Activated CD4-positive, alpha-beta T cell treated with anti-CD3 and anti-CD28 coated beads, Interleukin-2, Interleukin-6, amounts not matched to agents 100 ng/mL and 50 ng/mL, durations not matched to agents 16 hours and 8 hours (primary cell): ENCODE measurements at regions not wholly inside any gene's neighbourhood (a gene's known extent, or its start where the extent isn't known, plus 50 kb on each side); places are given as distances from the start of the nearest gene placed in this dataset.
"Not testable (repeated sequence)": the region's sequence is repeated elsewhere in the genome, so short reads cannot be mapped to it uniquely, and the experiment has no call there.

ENCODE experiments used
- DNase-seq: peaks from one replicate; pipeline ENCODE4 v3.0.0-alpha.2; 2020

DNA sequence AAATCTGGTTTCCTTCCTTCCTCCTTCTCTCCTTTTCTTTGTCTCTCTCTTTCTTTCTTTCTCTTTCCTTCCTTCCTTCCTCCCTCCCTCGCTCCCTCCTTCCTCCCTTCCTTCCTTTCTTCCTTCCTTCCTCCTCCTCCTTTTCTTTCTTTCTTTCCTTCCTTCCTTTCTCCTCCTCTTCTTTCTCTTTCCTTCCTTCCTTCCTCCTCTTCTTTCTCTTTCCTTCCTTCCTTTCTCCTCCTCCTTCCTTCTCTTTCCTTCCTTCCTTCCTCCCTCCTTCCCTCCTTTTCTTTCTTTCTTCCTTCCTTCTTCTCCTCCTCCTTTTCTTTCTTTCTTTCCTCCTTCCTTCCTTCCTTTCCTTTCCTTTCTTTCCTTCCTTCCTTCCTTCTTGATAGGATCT lies 61.2 kb downstream of the VIP start:
- no peak for DNase-seq

DNA sequence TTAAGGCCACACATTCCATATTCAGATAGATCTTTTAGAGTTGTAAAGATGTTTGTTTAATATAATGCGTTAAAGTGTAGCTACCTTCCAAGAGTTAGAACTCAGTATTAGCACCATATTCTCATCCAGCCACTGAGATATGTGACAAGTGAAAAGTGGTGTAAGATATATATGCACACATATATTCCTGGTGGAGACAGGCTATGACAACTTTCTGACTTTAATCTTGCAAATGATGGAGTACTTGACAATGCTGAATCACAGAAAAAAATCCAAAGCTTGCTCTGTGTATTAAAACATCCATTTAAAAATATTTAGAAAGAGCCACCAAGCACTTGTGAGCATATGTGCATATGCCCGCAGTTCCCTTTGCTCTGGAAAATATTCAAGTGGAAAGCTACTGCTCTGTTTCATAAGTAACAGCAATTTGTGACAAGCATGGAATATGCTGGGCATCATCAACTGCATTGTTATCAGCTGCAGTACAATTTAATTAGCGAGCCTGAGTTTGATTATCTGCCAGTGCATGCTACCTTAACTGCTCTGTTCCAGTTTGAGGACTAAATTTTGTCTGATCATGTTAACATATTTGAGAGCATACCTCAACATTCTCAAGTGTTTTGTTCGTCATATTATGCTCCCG lies 64.8 kb downstream of the VIP start:
- DNase-seq, result no peak

DNA sequence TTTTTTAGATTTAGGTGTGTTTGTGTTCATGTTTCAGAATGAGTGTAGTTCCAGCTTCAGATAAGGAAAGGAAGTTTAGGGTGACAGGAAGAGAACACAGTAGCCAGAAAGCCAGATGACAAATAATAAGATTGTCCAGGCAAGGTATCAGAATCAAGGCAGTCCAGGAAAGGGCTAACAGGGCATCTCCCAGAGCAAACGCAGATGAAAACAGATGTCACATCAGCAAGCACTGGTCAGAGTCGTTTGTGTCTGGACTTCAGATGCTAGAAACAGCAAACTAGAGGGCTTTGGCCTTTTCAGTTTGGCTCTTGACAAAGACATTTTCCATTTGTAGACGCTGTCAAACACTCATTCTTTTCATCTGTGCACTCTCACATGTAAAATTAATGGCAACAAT lies 65.5 kb downstream of the VIP start:
- no peak for DNase-seq

DNA sequence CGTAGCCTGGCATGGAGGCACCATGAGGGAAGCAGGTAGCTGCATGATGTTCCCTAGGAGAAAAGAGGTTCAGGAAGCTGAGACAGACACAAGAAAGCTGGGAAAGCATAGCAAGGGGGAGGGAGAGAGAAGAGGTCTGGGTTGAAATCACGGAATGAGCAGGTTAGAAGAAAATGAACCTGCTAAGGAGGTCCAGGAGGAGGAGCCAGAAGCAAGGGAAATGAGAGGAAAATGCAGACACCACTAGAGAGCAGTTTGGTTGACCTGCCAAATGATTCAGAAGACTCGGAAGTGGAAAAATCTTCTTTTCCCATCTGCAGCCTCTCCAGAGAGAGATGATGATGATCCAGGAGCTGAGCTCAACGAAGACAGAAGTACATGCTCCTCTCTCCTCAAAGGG lies 70.9 kb downstream of the VIP start:
- DNase-seq, result no peak

DNA sequence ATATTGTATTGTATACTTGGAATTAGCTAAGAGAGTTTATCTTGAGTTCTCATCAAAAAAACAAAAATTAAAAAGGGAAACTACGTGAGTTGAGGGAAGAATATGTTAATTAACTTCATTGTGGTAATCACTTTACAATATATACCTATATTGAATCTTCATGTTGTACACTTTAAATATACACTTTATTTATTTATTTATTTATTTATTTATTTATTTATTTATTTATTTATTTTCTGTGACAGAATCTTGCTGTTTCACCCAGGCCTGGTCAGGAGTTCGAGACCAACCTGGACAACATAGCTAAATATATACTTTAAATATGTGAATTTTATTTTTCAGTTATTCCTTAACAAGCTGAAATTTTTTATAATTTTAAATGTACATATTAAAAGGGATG lies 74.1 kb downstream of the VIP start:
- no peak for DNase-seq

DNA sequence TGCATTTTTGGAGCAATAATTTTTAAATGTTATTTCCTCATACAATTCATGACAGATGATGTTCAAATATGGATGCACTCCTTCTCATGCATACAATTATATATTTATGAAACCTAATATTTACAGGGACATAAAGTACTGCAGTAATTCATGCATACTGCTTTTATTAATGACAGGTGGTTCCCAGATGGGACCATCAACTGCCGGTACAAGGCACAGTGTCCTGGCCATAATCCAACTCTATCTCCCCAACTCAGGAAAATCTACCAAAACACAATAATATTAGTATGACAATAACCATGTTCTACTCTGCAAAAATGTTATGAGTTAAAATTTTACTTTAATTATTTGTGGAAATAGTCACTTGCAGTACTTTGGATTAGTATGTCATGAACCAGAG lies 77.8 kb downstream of the VIP start:
- DNase-seq, result no peak

DNA sequence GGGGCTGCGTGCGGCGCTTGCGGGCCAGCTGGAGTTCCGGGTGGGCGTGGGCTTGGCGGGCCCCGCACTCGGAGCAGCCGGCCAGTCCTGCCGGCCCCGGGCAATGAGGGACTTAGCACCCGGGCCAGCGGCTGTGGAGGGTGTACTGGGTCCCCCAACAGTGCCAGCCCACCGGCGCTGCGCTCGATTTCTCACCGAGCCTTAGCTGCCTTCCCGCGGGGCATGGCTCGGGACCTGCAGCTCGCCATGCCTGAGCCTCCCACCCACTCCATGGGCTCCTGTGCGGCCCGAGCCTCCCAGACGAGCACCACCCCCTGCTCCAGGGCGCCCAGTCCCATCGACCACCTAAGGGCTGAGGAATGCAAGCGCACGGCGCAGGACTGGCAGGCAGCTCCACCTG lies 83.8 kb downstream of the VIP start:
- DNase-seq, result not testable (repeated sequence)

DNA sequence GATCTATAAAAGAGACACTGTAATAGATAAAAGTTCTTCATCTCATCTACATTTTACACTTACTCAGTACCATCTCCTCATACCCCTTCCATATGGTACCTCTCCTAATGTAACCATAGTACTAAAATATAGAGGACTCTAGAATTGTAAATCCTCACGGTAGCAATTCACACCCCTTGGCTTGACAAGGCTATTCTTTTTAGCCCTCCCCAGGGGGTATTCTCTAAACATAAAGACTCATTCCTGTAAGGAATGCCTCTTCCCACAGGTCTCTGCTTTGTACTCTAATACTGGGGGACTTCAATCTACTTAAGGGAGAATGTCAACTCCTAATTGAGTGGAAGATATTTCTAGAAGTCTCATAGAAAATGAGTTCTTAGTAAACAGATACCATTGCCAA lies 85.9 kb downstream of the VIP start:
- DNase-seq, result no peak

DNA sequence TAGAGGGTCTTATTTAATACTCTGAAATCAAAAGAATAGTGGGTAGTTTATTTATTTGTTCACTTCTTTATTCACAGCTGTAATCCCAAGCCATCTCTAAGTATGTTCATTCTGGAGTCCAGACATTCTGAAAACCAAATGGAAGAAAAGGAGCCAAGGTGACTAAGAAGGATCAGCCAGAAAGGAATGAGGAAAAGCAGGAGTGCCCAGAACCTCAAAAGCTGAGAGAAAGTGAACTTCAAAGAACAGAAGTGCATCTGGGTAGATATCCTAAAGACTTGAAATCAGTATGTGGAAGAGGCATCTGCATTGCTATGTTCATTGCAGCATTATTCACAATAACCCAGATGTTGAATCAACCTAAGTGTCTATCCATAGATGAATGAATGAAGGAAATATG lies 94.8 kb downstream of the VIP start:
- no peak for DNase-seq

DNA sequence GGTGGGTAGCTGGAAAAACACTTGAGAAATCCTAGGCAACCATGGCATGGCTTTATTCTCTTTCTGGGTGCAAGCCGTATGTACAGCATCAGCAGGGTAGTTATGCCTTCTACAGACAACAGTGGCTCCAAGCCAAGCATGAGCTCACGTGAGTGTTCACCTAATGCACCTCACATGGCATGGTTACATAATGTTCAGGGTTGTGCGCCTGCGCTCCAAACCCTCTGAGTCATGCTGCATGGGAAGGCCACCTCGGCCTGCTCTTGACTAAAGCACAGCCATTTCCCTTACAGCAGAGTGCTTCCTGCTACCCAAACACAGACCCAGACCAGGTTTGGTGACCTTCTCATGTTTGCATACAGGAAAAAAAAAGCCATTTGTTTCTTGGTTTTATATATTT lies 96.2 kb downstream of the VIP start:
- DNase-seq, result no peak

DNA sequence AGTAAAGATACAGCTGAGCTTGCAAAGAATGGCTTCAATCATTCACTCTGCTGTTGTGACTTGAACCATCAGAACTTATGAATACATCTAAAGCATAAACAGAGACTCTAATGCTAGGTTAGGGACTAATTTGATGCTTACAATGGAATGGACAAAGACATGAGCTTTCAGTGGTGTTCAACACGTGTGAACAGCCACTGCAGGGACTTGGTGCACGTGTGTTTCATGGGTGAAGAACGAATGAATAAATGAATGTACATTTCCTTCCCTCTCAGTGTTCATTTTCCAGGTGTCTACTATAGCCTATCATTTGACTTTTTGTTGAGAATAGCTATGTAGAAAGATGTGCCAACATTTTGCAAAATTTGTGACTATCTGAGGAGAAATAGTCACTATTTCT lies 98.3 kb downstream of the VIP start:
- no peak for DNase-seq

DNA sequence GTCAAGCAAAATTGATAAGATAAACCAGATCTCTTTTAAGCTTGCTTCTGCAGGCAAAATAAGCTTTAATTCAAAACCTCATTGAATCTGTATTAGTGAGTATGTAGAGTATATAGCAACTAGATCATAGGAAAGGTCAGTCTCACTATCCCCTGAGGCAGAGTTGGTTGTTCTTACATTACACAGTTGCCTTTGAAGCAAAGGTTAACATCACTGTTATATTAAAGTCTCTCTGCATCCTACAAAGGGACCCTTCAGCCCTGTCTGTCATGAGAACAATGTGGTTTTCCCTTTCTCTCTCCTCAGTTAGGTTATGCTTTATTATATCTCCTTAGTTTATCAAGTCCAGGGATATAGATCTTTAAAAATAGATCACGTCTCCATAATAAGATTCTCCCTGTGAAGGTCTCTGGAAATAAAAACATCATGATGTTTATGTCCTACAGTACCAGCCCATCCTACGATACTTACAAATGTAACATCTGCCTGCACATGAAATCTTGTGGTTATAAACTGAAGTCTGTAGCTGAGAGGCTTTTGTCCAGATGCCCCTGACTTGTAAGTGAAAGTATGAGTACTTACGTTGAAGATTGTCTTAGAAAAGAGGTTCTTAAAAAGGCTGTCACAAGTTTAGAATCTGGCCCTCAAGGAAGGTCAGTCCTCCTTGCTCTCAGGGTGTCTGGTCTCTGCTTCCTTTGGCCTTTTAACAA lies 103.6 kb downstream of the VIP start:
- DNase-seq, result no peak

DNA sequence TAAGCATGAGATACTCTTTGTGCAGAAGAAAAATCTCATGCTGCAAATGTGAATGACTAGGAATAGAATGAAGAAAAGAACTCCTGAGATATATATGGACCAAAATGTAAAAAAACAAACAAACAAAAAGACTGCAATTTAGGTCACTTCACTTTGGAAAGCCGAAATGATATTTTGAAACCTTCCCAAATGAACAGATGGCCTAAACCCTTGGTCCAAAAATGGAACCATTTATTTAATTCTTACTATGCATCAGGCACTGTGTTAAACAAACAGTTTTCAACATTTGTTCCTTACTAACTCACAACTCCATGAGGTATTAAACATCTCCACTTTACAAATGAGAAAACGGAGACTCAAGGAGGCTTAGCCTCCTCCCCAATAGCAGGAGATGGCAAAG lies 107.5 kb downstream of the VIP start:
- no peak for DNase-seq

DNA sequence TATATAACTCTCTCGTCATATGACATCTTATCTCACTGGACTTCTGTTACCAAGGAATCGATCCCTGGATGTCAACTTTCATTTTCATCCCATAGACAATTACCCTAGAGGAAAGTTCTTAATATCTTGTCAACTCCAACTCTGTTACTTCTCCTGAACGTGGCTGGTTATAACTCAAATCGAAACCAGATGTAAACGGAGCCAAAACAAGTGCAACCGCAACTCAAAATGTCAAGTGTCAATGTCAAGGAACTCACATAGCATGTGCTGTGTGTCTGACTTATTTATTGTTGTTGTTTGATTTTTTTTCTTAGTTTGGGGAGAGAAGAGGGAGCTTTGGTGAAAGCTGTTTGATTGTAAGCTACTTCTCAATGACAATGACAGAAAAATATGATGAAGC lies 108.6 kb downstream of the VIP start:
- DNase-seq, result peak; percentile 5

DNA sequence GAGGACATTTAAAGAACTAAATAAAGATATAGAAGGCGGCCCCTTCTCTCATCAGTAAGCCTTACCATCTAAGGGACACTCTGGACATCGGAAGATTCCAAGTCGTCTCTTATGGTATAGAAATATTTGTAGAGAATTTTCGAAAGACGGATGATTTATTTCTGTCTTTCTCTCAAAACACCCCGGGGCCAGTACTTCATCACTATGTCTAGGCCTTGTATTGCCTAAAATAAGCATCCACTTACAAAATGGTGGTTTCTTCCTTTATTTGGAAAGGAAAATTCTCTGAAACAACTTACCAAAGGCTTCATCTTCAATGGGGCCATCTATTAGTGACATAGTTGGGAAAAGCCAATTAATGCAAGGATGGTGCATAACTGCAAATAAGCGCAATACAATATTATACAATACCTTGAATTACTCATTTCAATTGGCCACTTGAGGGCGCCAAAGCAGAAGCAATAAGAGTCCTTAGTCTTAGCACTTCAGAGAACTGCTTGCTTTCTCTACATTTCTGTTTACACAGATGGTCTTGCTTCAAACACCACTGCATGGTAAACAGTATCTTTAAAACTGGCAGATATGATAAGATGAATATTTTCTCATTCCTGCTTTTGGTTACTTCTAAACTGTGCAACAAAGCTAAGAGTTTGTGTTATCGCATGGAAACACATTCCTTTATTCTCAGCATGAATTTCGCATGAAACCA lies 113.2 kb downstream of the VIP start:
- peak; percentile 70 for DNase-seq

DNA sequence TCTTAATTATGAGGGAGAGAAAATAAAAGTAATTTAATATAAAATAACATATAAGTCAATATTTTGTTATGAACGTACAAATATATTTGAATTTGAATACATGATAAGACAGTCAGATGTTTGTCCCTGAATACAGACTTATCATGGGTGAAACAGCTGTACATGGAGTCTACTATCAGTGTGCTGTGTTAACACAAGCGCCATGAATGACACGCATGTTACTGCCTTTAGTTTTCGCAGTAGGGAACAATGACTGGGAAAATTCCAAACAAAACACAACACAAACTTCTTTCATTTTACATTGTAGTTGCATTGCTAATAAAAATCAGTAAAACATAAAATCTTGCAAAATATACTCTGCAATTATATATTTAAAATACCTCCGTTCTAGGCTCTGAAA lies 108.6 kb downstream of the FBXO5 start:
- no peak for DNase-seq

DNA sequence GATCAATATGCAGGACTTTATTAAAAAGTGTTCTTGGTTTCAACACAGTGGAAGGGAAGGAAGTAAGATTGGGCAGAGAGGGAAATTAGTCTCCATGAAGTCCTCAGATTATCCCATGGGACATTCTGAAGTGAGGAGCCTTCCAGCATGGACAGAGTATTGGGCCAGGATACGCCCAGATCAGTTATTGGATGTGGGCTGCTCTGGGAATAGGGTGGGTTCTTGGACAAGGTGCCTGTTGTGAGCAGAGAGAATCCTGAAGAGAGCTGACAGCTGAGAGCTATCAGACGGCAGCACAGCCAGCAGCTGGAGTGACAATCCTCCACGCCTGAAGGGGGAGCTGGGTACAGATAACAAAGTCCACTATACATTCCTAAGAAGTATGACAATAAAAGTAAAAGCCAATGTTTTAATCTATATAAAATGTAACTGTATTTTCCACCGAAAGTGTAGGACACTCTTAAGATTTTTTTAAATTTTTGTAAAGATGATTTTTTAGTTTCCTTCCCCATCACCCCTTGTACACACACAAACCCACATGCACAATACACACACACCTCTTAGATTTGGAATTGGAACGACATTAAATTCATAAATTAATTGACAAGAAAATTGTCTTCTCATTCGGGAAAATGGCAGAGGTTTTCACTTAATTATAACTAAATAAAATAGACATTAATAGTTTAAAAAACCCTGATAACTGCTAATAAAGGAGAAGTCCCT lies 107.8 kb downstream of the FBXO5 start:
- DNase-seq, result no peak

DNA sequence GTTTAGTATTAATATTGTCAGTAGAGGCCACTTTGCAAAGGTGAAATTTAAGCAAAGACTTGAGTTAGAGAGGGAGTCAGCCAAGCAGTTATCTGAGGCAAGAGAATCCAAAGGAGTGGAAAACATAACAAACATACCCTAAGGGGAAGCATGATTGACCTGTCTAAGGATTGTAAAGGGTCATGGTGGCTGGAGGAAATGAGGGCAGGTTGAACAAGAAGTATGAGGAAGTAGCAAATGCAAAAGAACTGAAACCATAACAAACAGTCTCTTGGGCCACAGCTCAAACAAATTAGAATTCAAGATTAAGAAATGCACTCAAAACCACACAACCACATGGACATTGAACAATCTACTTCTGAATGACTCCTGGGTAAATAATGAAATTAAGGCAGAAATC lies 103.2 kb downstream of the FBXO5 start:
- DNase-seq, result no peak

DNA sequence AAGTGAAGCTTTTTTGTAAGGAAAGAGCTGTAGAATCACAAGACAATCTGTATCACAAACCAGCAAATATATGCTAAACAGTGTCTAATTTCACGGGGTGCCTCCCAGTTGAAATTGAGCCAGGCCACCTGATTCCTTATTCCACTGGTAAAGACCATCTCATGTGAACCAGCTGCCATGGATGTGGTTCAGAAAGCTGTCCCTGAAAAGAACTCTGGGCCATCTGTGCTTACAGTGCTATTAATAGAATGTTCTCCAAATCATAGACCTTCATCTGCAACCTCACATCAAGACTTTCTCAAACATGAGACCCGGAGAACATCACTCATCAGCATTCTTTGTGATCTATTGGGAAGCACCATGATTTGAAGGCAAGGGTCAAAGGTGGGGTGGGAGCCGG lies 89.7 kb downstream of the FBXO5 start:
- DNase-seq, result no peak

DNA sequence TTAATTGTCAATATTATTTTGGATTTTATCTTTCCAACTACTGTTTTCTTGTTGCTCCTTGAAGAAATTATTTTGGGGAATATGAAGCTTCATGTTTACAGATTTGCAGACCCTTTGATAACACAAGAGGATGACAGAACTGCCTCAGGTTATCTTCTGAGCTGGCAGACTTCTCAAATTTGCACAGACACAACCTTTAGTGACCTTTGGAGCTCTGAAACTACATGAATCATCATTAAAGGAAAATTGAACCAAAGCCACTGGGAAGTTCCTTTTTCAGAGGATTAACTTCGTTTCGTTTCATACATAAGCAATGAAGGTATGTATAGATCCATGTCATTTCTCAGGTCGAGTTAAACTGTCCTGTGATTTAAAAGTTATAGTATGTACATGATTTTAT lies 85.9 kb downstream of the FBXO5 start:
- DNase-seq, result no peak

DNA sequence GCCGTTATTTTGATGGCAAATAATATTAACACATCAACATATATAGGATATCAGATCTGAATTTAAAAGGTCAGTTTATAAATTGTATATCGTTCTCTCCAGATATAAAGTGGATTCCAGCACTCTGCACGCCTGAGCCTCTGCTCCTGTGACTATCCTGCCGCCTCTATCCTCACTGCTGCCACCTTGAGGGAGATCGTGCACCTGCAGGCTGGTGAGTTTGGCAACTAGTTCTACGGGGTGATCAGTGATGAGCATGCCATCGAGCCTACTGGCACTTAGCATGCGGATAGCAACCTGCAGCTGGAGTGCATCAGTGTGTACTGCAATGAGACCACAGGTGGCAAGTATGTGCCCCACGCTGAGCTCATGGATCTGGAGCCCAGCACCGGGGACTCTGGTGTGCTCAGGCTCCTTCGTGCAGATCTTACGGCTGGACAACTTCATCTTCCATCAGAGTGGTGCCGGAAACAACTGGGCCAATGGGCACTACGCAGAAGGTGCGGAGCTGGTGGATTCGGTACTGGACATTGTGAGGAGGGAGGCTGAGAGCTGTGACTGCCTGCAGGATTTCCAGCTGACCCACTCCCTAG lies 84.9 kb downstream of the FBXO5 start:
- DNase-seq, result peak; percentile 83

DNA sequence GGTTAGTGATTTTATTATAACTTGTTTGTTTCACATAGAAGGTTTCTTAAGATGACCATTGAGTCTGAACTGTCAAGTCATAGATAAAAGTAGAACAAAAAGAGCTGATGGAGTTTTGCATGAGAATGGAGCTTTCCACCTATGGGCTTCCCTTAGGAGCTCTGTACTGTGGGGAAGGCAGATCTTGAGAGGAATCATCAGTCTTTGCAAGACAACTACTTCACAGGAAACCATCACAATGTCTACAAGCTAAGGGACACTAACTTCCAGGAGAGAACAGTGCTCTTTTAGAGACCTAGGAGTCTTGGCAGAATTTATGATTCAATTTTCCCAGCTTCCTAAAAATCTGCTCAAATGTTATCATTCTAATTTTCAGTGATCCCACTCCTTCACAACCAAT lies 78.2 kb downstream of the FBXO5 start:
- no peak for DNase-seq

DNA sequence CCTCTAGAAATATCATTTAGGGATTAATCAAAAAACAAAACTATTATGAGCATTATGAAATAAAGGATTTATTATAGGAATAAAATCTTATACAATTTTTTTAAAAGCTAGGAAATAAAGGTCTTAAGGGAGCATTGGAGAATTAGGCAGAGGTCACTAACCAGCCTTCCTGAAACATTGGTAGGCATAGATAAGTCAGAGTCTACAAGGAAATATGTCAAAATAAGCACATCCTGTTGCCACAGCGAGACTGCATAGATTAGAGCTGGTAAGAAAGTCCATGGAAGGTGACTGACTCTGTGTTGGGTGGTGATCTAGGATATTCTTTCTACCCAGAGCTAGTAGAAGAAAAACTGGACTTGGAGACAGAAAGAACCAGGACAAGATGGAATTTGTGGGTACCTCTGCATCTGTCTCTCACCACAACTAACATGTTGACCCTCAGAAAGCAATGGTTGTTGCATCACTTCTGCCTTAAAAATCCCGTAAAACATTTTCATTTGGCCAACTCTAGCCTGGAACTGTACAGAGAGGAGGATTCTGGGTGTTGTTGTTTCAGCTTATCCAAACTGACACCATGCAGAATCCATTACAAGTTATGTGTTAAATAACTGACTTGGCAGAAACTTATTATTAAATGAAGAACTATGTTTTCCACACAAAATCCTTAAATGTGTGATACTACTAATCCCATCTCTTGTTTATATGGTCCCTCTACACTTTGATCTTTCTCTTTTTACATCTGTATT lies 77.1 kb downstream of the FBXO5 start:
- no peak for DNase-seq
